ENCODE measurements at regions not wholly inside any gene's neighbourhood (a gene's known extent, or its start where the extent isn't known, plus 50 kb on each side); places are given as distances from the start of the nearest gene placed in this dataset.

GRCh38 chr21:16180614-16181013, 450.8 kb downstream of the USP25 start:
- intact Hi-C loops (cut with DNase I), result loop anchor here in 1 of 10 donors (5.0 kb wide), 1 partner anchor 93 kb away; no protein-coding TSS in a partner anchor
- 77 to 78% methylated on average over 3 of the region's 3 CpGs for WGBS, 2 donors
- no peaks in the 10 kb centered on the region for H3K9me3 ChIP-seq
- peaks cover 0 to 23% (median 10%) of the 10 kb centered on the region in 9 donors for H3K4me1 ChIP-seq
- no peaks in the 10 kb centered on the region for H3K27me3 ChIP-seq
- H3K36me3 ChIP-seq, result no peaks in the 10 kb centered on the region
- DNase-seq (no peak), ATAC-seq (no peak)
- no peak overlapping the region for H3K4me3 ChIP-seq
- H3K27ac ChIP-seq, result peak overlapping the region in 2 of 10 donors; percentile 3 to 5
- TF ChIP-seq CTCF (IDR thresholded peaks at IDR 0.05), result no peak

GRCh38 chr21:16181018-16181417, 451.2 kb downstream of the USP25 start:
- no peaks in the 10 kb centered on the region for H3K9me3 ChIP-seq

GRCh38 chr21:16185766-16186165, 456.0 kb downstream of the USP25 start:
- TF ChIP-seq CTCF (IDR thresholded peaks at IDR 0.05), result no peak
- H3K9me3 ChIP-seq, result peaks cover 0 to 6% (median 0%) of the 10 kb centered on the region in 11 donors
- no peak overlapping the region for H3K27ac ChIP-seq
- ATAC-seq, result no peak
- 61 to 78% methylated on average over 1 of the region's 1 CpG for WGBS, 2 donors
- intact Hi-C loops (cut with DNase I), result no loop called here
- peaks cover 0 to 17% (median 11%) of the 10 kb centered on the region in 9 donors for H3K4me1 ChIP-seq
- no peaks in the 10 kb centered on the region for H3K27me3 ChIP-seq
- no peaks in the 10 kb centered on the region for H3K36me3 ChIP-seq
- no peak overlapping the region for H3K4me3 ChIP-seq
- DNase-seq, result no peak

More at GRCh38 chr21:16181018-16181417, 451.2 kb downstream of the USP25 start:
- Histone ChIP-seq H3K36me3 (no peaks in the 10 kb centered on the region), H3K27ac (no peak overlapping the region), H3K4me1 (peaks cover 0 to 23% (median 10%) of the 10 kb centered on the region in 9 donors), H3K27me3 (no peaks in the 10 kb centered on the region), H3K4me3 (no peak overlapping the region)
- WGBS, 2 donors, result 51 to 65% methylated on average over 3 of the region's 3 CpGs
- intact Hi-C loops (cut with DNase I), result loop anchor here in 1 of 10 donors (5.0 kb wide), 1 partner anchor 94 kb away; no protein-coding TSS in a partner anchor
- DNase-seq (no peak), ATAC-seq (peak in 3 of 8 donors; percentile 25 to 74 (median 25))
- no peak for TF ChIP-seq CTCF (IDR thresholded peaks at IDR 0.05)

GRCh38 chr21:16186742-16187141, 457.0 kb downstream of the USP25 start:
- Histone ChIP-seq H3K4me1 (peaks cover 0 to 8% (median 6%) of the 10 kb centered on the region in 9 donors), H3K9me3 (peaks cover 0 to 6% (median 0%) of the 10 kb centered on the region in 11 donors), H3K27ac (no peak overlapping the region), H3K36me3 (no peaks in the 10 kb centered on the region), H3K27me3 (no peaks in the 10 kb centered on the region), H3K4me3 (no peak overlapping the region)
- ATAC-seq (peak in 2 of 8 donors; percentile 27 to 31), DNase-seq (no peak)
- intact Hi-C loops (cut with DNase I), result no loop called here
- no peak for TF ChIP-seq CTCF (IDR thresholded peaks at IDR 0.05)
- 55 to 65% methylated on average over 1 of the region's 1 CpG for WGBS, 2 donors
